Psoas muscle (tissue), 7 donors: ENCODE measurements at regions not wholly inside any gene's neighbourhood (a gene's known extent, or its start where the extent isn't known, plus 50 kb on each side); places are given as distances from the start of the nearest gene placed in this dataset.

ENCODE experiments used
- ATAC-seq, 4 donors: fragments of 200-7000 bp; cut with Tn5 transposase; one replicate each; pipeline ENCODE4 v1.9.1; 2020; ENCODE audit warnings: moderate library complexity in 3 of 4, mild to moderate bottlenecking in 2 of 4
- DNase-seq, 2 donors: peaks; one replicate each; pipeline ENCODE4 v3.0.0-alpha.2; 2020
- H3K27ac ChIP-seq: fragments of 200-600 bp; one replicate; pipeline ENCODE4 v1.8.0; 2022
- H3K27me3 ChIP-seq, 3 donors: fragments of 200-600 bp in 1 of 3; one replicate each; pipeline versions ENCODE4 v1.6.1 to v1.8.0; 2013 to 2022; ENCODE audit warnings: low read length in 2 of 3, mild to moderate bottlenecking in 2 of 3, moderate library complexity in 1 of 3; ENCODE audit not compliant: insufficient read depth in 3 of 3
- H3K36me3 ChIP-seq, 2 donors: fragments of 200-600 bp in 1 of 2; one replicate each; pipeline versions ENCODE4 v1.6.1 to v1.8.0; 2013 to 2022; ENCODE audit warnings: low read depth in 1 of 2, mild to moderate bottlenecking in 1 of 2, moderate library complexity in 1 of 2; ENCODE audit not compliant: insufficient read depth in 1 of 2
- H3K4me1 ChIP-seq: fragments of 200-600 bp; one replicate; pipeline ENCODE4 v1.8.0; 2022
- H3K4me3 ChIP-seq: fragments of 200-600 bp; one replicate; pipeline ENCODE4 v1.8.0; 2022; ENCODE audit warnings: mild to moderate bottlenecking
- H3K9me3 ChIP-seq: fragments of 200-600 bp; one replicate; pipeline ENCODE4 v1.8.0; 2022
- CTCF ChIP-seq: fragments of 200-600 bp; IDR thresholded peaks from one replicate; pipeline ENCODE4 v1.8.0; 2022; ENCODE audit warnings: antibody characterized with exemption
- WGBS, 3 donors: extraction: QIAGEN DNeasy Blood & Tissue Kit; methylation state at CpG; one replicate each; pipeline versions ENCODE4 v1.1.6 to v1.1.7; 2013; 5-methylcytosine and 5-hydroxymethylcytosine counted together
- intact Hi-C, 2 donors: fragments of 100-400 bp; cut with DNase I; formaldehyde crosslinking; loops; one replicate each; pipeline versions ENCODE4 v1.11.0 to v1.14.2; 2022
- donor health status: healthy with polysubstance abuse.
- donor health status: DM: no; HTN: no; CAD: no; lungs with moderate emphysema.
- donor health status: Bipolar disorder and iron deficiency.
- donor health status: healthy.
- donor health status: DM: yes; HTN: yes; CAD: no.
- donor health status: DM: no; HTN: no; CAD: no.
- donor health status: DM: yes; HTN: yes; CAD: no.

- 72 to 89% (median 77%) methylated on average over 3 of the region's 3 CpGs for WGBS, 3 donors
Measured at GRCh38 chr2:176501617-176502016, 232.4 kb downstream of the MTX2 start.

GRCh38 chr2:176502619-176503018 is 233.4 kb downstream of the MTX2 start:
- no peak for TF ChIP-seq CTCF
- no peak overlapping the region for H3K4me3 ChIP-seq
- DNase-seq (no peak), ATAC-seq (no peak)
- H3K36me3 ChIP-seq = no peaks in the 10 kb centered on the region
- H3K4me1 ChIP-seq = no peaks in the 10 kb centered on the region
- no peaks in the 10 kb centered on the region for H3K9me3 ChIP-seq
- H3K27ac ChIP-seq = no peak overlapping the region
- intact Hi-C loops = no loop called here
- H3K27me3 ChIP-seq = no peaks in the 10 kb centered on the region

More at GRCh38 chr2:176501617-176502016, 232.4 kb downstream of the MTX2 start:
- intact Hi-C loops = no loop called here
- no peak overlapping the region for H3K27ac ChIP-seq
- DNase-seq (no peak), ATAC-seq (no peak)
- no peaks in the 10 kb centered on the region for H3K27me3 ChIP-seq
- no peaks in the 10 kb centered on the region for H3K4me1 ChIP-seq
- TF ChIP-seq CTCF = no peak
- no peaks in the 10 kb centered on the region for H3K36me3 ChIP-seq
- H3K4me3 ChIP-seq = no peak overlapping the region
- H3K9me3 ChIP-seq = no peaks in the 10 kb centered on the region

- H3K27ac ChIP-seq = no peak overlapping the region
- ATAC-seq = no peak
Measured at GRCh38 chr2:176503776-176504175, 234.5 kb downstream of the MTX2 start.

GRCh38 chr2:176504440-176504839 is 235.2 kb downstream of the MTX2 start:
- Histone ChIP-seq H3K36me3 (no peaks in the 10 kb centered on the region), H3K27ac (no peak overlapping the region), H3K9me3 (no peaks in the 10 kb centered on the region), H3K4me3 (no peak overlapping the region), H3K27me3 (no peaks in the 10 kb centered on the region), H3K4me1 (no peaks in the 10 kb centered on the region)
- DNase-seq = no peak
- TF ChIP-seq CTCF = no peak
- ATAC-seq = no peak
- intact Hi-C loops = no loop called here

More at GRCh38 chr2:176503776-176504175, 234.5 kb downstream of the MTX2 start:
- Histone ChIP-seq H3K36me3 (no peaks in the 10 kb centered on the region), H3K4me3 (no peak overlapping the region), H3K4me1 (no peaks in the 10 kb centered on the region), H3K9me3 (no peaks in the 10 kb centered on the region), H3K27me3 (no peaks in the 10 kb centered on the region)
- WGBS, 3 donors = 42 to 63% (median 51%) methylated on average over 1 of the region's 1 CpG
- DNase-seq = no peak
- intact Hi-C loops = no loop called here
- TF ChIP-seq CTCF = no peak

GRCh38 chr2:176507786-176508185 is 238.5 kb downstream of the MTX2 start:
- Histone ChIP-seq H3K4me1 (no peaks in the 10 kb centered on the region), H3K27ac (no peak overlapping the region), H3K36me3 (no peaks in the 10 kb centered on the region), H3K4me3 (no peak overlapping the region), H3K27me3 (no peaks in the 10 kb centered on the region), H3K9me3 (no peaks in the 10 kb centered on the region)
- DNase-seq = no peak
- TF ChIP-seq CTCF = no peak
- ATAC-seq = no peak
- 69 to 77% (median 74%) methylated on average over 3 of the region's 3 CpGs for WGBS, 3 donors
- intact Hi-C loops = no loop called here
